ENCODE measurements at regions not wholly inside any gene's neighbourhood (a gene's known extent, or its start where the extent isn't known, plus 50 kb on each side); places are given as distances from the start of the nearest gene placed in this dataset.

- TF ChIP-seq POLR2AphosphoS5 (IDR thresholded peaks at IDR 0.05; ENCODE audit: low read depth, low read length) (no peak), POLR2A (IDR thresholded peaks at IDR 0.05; ENCODE audit: low read depth, low read length) (no peak)
Measured at GRCh38 chr5:127997201-127997704, 86.3 kb upstream of the SLC12A2 start.

Measured in GM12892 (cell line).